DOHH2 (cell line): ENCODE measurements at regions not wholly inside any gene's neighbourhood (a gene's known extent, or its start where the extent isn't known, plus 50 kb on each side); places are given as distances from the start of the nearest gene placed in this dataset.

Source experiments
- CTCF ChIP-seq: fragments of 200-600 bp; sonication (generic); IDR thresholded peaks from one replicate; pipeline ENCODE4 v1.5.1; 2014; ENCODE audit warnings: antibody characterized with exemption, mild to moderate bottlenecking, low read depth, low read length; ENCODE audit not compliant: poor library complexity, severe bottlenecking
- EZH2phosphoT487 ChIP-seq: fragments of 200-600 bp; sonication (generic); IDR thresholded peaks from 2 replicates; pipeline ENCODE4 v1.6.1; 2017; ENCODE audit warnings: borderline replicate concordance, mild to moderate bottlenecking, antibody characterized with exemption, low read length, moderate library complexity, mixed read lengths

- no peak for TF ChIP-seq CTCF
- no peak for TF ChIP-seq EZH2phosphoT487
These were observed 494.4 kb downstream of the FBXO15 start for GRCh38 chr18:73653251-73653650.
